Stomach (tissue), 4 donors: ENCODE measurements at regions not wholly inside any gene's neighbourhood (a gene's known extent, or its start where the extent isn't known, plus 50 kb on each side); places are given as distances from the start of the nearest gene placed in this dataset.

Experiments
- CTCF ChIP-seq, 7 experiments: fragments of 450-650 bp in 4 of 7; fragments of 200-600 bp in 3 of 7; sonication (generic) in 3 of 7; IDR thresholded peaks; one replicate each; pipeline ENCODE4 v1.5.1; 2016 to 2019; ENCODE audit warnings: antibody characterized with exemption in 7 of 7, control low read depth in 2 of 7, mild to moderate bottlenecking in 1 of 7
- EP300 ChIP-seq: sonication (generic); formaldehyde crosslinking; IDR thresholded peaks from one replicate; pipeline ENCODE4 v1.6.1; 2017; ENCODE audit warnings: antibody characterized with exemption
- POLR2A ChIP-seq, 4 donors: fragments of 450-650 bp; IDR thresholded peaks; one replicate each; pipeline ENCODE4 v1.6.1; 2016; ENCODE audit warnings: antibody characterized with exemption in 4 of 4, control low read depth in 2 of 4, mild to moderate bottlenecking in 1 of 4, moderate library complexity in 1 of 4
- POLR2AphosphoS5 ChIP-seq, 3 donors: sonication (generic); formaldehyde crosslinking; IDR thresholded peaks; one replicate each; pipeline ENCODE4 v1.6.1; 2016; ENCODE audit warnings: antibody characterized with exemption in 3 of 3

DNA sequence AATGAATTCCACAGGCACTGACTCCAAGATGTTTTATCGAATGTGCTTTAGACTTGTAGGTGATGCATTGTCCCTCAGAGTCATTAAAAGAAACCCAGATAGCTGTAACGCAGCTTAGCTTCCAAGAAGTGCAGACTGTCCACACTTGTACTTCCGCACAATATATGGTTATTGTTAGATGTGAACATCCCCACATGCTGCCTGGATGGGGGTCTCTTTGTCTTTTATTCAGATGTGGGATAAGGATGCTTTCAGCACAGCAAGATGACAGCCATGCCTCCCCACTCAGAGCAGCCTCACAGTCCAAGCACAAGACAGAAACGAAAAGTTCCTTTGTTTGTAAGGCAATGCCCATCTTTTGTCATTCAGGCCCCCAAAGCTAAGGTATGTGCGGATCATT, 416.6 kb downstream of the HRH4 start:
- TF ChIP-seq CTCF (IDR thresholded peaks at IDR 0.05) (no peak), POLR2A (IDR thresholded peaks at IDR 0.05) (no peak), POLR2AphosphoS5 (IDR thresholded peaks at IDR 0.05) (no peak), EP300 (no peak)
